K562 (cell line): ENCODE measurements at regions not wholly inside any gene's neighbourhood (a gene's known extent, or its start where the extent isn't known, plus 50 kb on each side); places are given as distances from the start of the nearest gene placed in this dataset.

Experiments
- ATAC-seq: fragments of 200-7000 bp; cut with Tn5 transposase; 3 replicates; pipeline ENCODE4 v1.9.1; 2020; ENCODE audit warnings: moderate library complexity
- BruUV-seq: library from RNA; stranded (reverse); fragments of 400-500 nt; replicated peaks from 2 replicates; lab custom pipeline; 2021; lab: Mats Ljungman, UMichigan
- CTCF ChIA-PET: fragments of 300-600 bp; formaldehyde crosslinking; extraction: SDS; loops from one replicate; lab custom pipeline; 2021; ENCODE audit warnings: low intra/inter-chr PET ratio; lab: Yijun Ruan, JAX
- POLR2A ChIA-PET: fragments of 300-600, 350-650 bp; sonication (Branson Sonifier 250); formaldehyde crosslinking; extraction: SDS; loops from one replicate; lab custom pipeline; 2021; ENCODE audit warnings: antibody characterized with exemption, inconsistent platforms; lab: Yijun Ruan, JAX
- DNase-seq, 4 experiments: peaks; one replicate each; pipeline versions ENCODE4 v3.0.0 to v3.0.0-alpha.2; 2011 to 2018; ENCODE audit warnings: low spot score in 3 of 4, mixed read lengths in 3 of 4; ENCODE audit errors: extremely low read depth in 1 of 4
- FAIRE-seq: peaks from 2 replicates; lab custom pipeline; 2011; peaks lifted over from hg19 to GRCh38; lab: Jason Lieb, UNC
- H2AFZ ChIP-seq: 2 replicates; pipeline ENCODE4 v1.6.0; 2011; ENCODE audit warnings: low read depth, low read length, control low read depth, inconsistent platforms
- H3K27ac ChIP-seq: fragments of 200-600 bp; 3 replicates; pipeline ENCODE4 v1.8.0; 2011; ENCODE audit warnings: low read depth, mild to moderate bottlenecking, control low read depth, inconsistent platforms, low read length, moderate library complexity, mixed read lengths; ENCODE audit errors: extremely low read depth
- H3K27me3 ChIP-seq, 2 experiments: fragments of 300-600 bp in 1 of 2; 2 replicates in 1 of 2; 3 replicates in 1 of 2; pipeline versions ENCODE4 v1.6.0 to v1.8.0; 2011; ENCODE audit warnings: inconsistent platforms in 2 of 2, low read length in 2 of 2, mild to moderate bottlenecking in 1 of 2, mixed read lengths in 1 of 2, moderate library complexity in 1 of 2; ENCODE audit not compliant: control insufficient read depth in 2 of 2, insufficient read depth in 2 of 2
- H3K36me3 ChIP-seq: fragments of 300-600 bp; 3 replicates; pipeline ENCODE4 v1.8.0; 2011; ENCODE audit warnings: mild to moderate bottlenecking, low read length, inconsistent platforms; ENCODE audit not compliant: control insufficient read depth, insufficient read depth
- H3K4me1 ChIP-seq, 2 experiments: fragments of 200-600 bp in 1 of 2; replicated peaks in 1 of 2; 2 replicates in 1 of 2; 3 replicates in 1 of 2; pipeline versions ENCODE4 v1.5.1 to v1.8.0; 2011; ENCODE audit warnings: inconsistent platforms in 2 of 2, low read length in 2 of 2, mild to moderate bottlenecking in 1 of 2, mixed read lengths in 1 of 2, moderate library complexity in 1 of 2; ENCODE audit not compliant: control insufficient read depth in 2 of 2, insufficient read depth in 2 of 2
- H3K4me2 ChIP-seq: 2 replicates; pipeline ENCODE4 v1.6.1; 2011; ENCODE audit warnings: low read length, control low read depth, inconsistent platforms, mixed read lengths; ENCODE audit not compliant: insufficient read depth
- H3K4me3 ChIP-seq: fragments of 200-600 bp; sonication (generic), shearing (Covaris generic); 2 replicates; pipeline ENCODE4 v1.5.1; 2016; ENCODE audit warnings: control low read depth, inconsistent platforms
- H3K79me2 ChIP-seq: fragments of 200-600 bp; 3 replicates; pipeline ENCODE4 v1.8.0; 2011; ENCODE audit warnings: low read length, inconsistent platforms; ENCODE audit not compliant: control insufficient read depth, insufficient read depth
- H3K9ac ChIP-seq, 2 experiments: 2 replicates each; pipeline versions ENCODE4 v1.6.0 to v1.6.1; 2011; ENCODE audit warnings: low read depth in 2 of 2, low read length in 2 of 2, control low read depth in 1 of 2, inconsistent platforms in 1 of 2, mild to moderate bottlenecking in 1 of 2, mixed read lengths in 1 of 2; ENCODE audit not compliant: insufficient read depth in 1 of 2
- H3K9me1 ChIP-seq: one replicate; pipeline ENCODE4 v1.6.0; 2011; ENCODE audit warnings: inconsistent platforms, mild to moderate bottlenecking, low read length, moderate library complexity; ENCODE audit not compliant: control insufficient read depth, insufficient read depth
- H3K9me3 ChIP-seq: replicated peaks from 2 replicates; pipeline ENCODE4 v1.5.1; 2011; ENCODE audit warnings: low read depth, low read length, inconsistent platforms; ENCODE audit not compliant: control insufficient read depth, insufficient read depth
- H4K20me1 ChIP-seq: replicated peaks from 2 replicates; pipeline ENCODE4 v1.6.1; 2011; ENCODE audit warnings: low read length, inconsistent platforms, mixed read lengths; ENCODE audit not compliant: control insufficient read depth, insufficient read depth
- CREB3 ChIP-seq: fragments of 450-650 bp; conservative IDR thresholded peaks from 2 replicates; pipeline ENCODE4 v1.6.1; 2016; ENCODE audit warnings: missing genetic modification characterization, low read depth, mild to moderate bottlenecking, missing compliant biosample characterization, moderate library complexity
- ETV1 ChIP-seq: fragments of 450-650 bp; conservative IDR thresholded peaks from 2 replicates; pipeline ENCODE4 v1.6.1; 2016; ENCODE audit warnings: missing genetic modification characterization, control low read depth, low read depth, missing compliant biosample characterization
- NELFE ChIP-seq: IDR thresholded peaks from 2 replicates; pipeline ENCODE4 v1.6.1; 2011; ENCODE audit warnings: mild to moderate bottlenecking; ENCODE audit not compliant: insufficient read depth, insufficient read length
- PCBP2 ChIP-seq: fragments of 200-400 bp; formaldehyde crosslinking; IDR thresholded peaks from 2 replicates; pipeline ENCODE4 v1.6.1; 2018; ENCODE audit warnings: low read length, low read depth, mild to moderate bottlenecking, moderate library complexity; ENCODE audit not compliant: poor library complexity, severe bottlenecking
- SAFB ChIP-seq: fragments of 200-400 bp; formaldehyde crosslinking; IDR thresholded peaks from 2 replicates; pipeline ENCODE4 v1.6.1; 2017; ENCODE audit warnings: low read depth, low read length, borderline replicate concordance
- SIN3B ChIP-seq: fragments of 450-650 bp; IDR thresholded peaks from 2 replicates; pipeline ENCODE4 v1.6.1; 2017; ENCODE audit warnings: low read depth, mild to moderate bottlenecking, moderate library complexity
- ZBTB7A ChIP-seq: IDR thresholded peaks from 2 replicates; pipeline ENCODE4 v1.6.1; 2011; ENCODE audit warnings: low read depth, mild to moderate bottlenecking, low read length, moderate library complexity, borderline replicate concordance; ENCODE audit not compliant: control insufficient read depth
- ZNF197 ChIP-seq: fragments of 200-800 bp; sonication (Bioruptor generic); IDR thresholded peaks from 2 replicates; pipeline ENCODE4 v1.6.1; 2016; ENCODE audit warnings: low read depth, missing genetic modification characterization, missing compliant biosample characterization
- ZNF354B ChIP-seq: fragments of 250-450 bp; sonication (Bioruptor Pico); IDR thresholded peaks from 2 replicates; pipeline ENCODE4 v1.4.0; 2020
- ZSCAN29 ChIP-seq: fragments of 450-650 bp; IDR thresholded peaks from 2 replicates; pipeline ENCODE4 v1.6.1; 2017
- WGBS: fragments of 100-300 bp; shearing (Covaris generic); methylation state at CpG from one replicate; pipeline ENCODE4 v1.1.6; 2016; ENCODE audit warnings: low coverage, mixed read lengths; ENCODE audit not compliant: insufficient coverage; ENCODE audit errors: missing lambda C conversion rate; 5-methylcytosine and 5-hydroxymethylcytosine counted together
- in situ Hi-C: fragments of 300-500 bp; cut with MboI; formaldehyde crosslinking; loops from 4 replicates; pipeline ENCODE4 v1.15.0; 2018; ENCODE audit warnings: inconsistent platforms, mixed read lengths
- intact Hi-C: fragments of 100-400 bp; cut with micrococcal nuclease; formaldehyde crosslinking; loops from 2 replicates; pipeline ENCODE4 v1.14.2; 2022
- TF ChIP-seq, protein P1 (sequence below): fragments of 250-450 bp; sonication (Bioruptor Pico); IDR thresholded peaks from 2 replicates; pipeline ENCODE4 v1.8.0; 2022; ENCODE audit warnings: moderate library complexity, mild to moderate bottlenecking, inconsistent platforms
- TF ChIP-seq, protein P2 (sequence below), 2 experiments: fragments of 450-650 bp; formaldehyde crosslinking in 1 of 2; IDR thresholded peaks; 2 replicates each; pipeline versions ENCODE4 v1.4.0 to v1.6.1; 2014 to 2020; ENCODE audit warnings: mild to moderate bottlenecking in 2 of 2, borderline replicate concordance in 1 of 2, low read depth in 1 of 2

GRCh38 chr11:69918231-69918937 is 99.2 kb upstream of the FGF3 start:
- in situ Hi-C loops (no loop called here), intact Hi-C loops (loop anchor here (1.0 to 10.0 kb wide), 3 partner anchors 272 to 556 kb away; no protein-coding TSS in a partner anchor)
- Histone ChIP-seq H3K27me3 (peaks cover 8 to 40% of the 10 kb centered on the region in 2 experiments; a peak in 4 of 5 replicates), H3K4me1 (peaks cover 0 to 45% of the 10 kb centered on the region in 2 experiments; a peak in 2 of 5 replicates), H3K79me2 (no peaks in the 10 kb centered on the region), H3K9ac (no peak overlapping the region), H3K9me1 (no peaks in the 10 kb centered on the region), H3K27ac (no peak overlapping the region), H3K4me2 (no peak overlapping the region), H3K36me3 (no peaks in the 10 kb centered on the region), H2AFZ (no peak overlapping the region), H3K9me3 (no peaks in the 10 kb centered on the region), H3K4me3 (no peak overlapping the region), H4K20me1 (peaks cover 12% of the 10 kb centered on the region)
- ChIA-PET POLR2A (interaction anchor here (0.6 to 1.0 kb wide), 2 partner anchors 198 to 265 kb away, joined by 3 read pairs; no protein-coding TSS in a partner anchor), CTCF (interaction anchor here (0.5 to 1.7 kb wide), 5 partner anchors 31 to 552 kb away, joined by 3 to 14 read pairs (median 4); no protein-coding TSS in a partner anchor)
- DNase-seq (no peak), FAIRE-seq (no peak), ATAC-seq (no peak)
- 11% methylated on average over 26 of the region's 38 CpGs for WGBS
- BruUV-seq: no TSS peak
- TF ChIP-seq ZNF197 (CRISPR knock-in tag) (no peak), ETV1 (tag) (no peak), NELFE (no peak), PCBP2 (no peak), ZSCAN29 (no peak), SIN3B (no peak), SAFB (no peak), CREB3 (no peak), ZBTB7A (no peak), ZNF354B (CRISPR knock-in tag) (no peak)
- TF ChIP-seq, protein P1, sequence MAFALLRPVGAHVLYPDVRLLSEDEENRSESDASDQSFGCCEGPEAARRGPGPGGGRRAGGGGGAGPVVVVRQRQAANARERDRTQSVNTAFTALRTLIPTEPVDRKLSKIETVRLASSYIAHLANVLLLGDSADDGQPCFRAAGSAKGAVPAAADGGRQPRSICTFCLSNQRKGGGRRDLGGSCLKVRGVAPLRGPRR (CRISPR knock-in tag): no peak
- TF ChIP-seq, protein P2, sequence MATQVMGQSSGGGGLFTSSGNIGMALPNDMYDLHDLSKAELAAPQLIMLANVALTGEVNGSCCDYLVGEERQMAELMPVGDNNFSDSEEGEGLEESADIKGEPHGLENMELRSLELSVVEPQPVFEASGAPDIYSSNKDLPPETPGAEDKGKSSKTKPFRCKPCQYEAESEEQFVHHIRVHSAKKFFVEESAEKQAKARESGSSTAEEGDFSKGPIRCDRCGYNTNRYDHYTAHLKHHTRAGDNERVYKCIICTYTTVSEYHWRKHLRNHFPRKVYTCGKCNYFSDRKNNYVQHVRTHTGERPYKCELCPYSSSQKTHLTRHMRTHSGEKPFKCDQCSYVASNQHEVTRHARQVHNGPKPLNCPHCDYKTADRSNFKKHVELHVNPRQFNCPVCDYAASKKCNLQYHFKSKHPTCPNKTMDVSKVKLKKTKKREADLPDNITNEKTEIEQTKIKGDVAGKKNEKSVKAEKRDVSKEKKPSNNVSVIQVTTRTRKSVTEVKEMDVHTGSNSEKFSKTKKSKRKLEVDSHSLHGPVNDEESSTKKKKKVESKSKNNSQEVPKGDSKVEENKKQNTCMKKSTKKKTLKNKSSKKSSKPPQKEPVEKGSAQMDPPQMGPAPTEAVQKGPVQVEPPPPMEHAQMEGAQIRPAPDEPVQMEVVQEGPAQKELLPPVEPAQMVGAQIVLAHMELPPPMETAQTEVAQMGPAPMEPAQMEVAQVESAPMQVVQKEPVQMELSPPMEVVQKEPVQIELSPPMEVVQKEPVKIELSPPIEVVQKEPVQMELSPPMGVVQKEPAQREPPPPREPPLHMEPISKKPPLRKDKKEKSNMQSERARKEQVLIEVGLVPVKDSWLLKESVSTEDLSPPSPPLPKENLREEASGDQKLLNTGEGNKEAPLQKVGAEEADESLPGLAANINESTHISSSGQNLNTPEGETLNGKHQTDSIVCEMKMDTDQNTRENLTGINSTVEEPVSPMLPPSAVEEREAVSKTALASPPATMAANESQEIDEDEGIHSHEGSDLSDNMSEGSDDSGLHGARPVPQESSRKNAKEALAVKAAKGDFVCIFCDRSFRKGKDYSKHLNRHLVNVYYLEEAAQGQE (IDR thresholded peaks at IDR 0.05; ENCODE audit: borderline replicate concordance): no peak
- TF ChIP-seq, protein P2 (CRISPR knock-in tag; IDR thresholded peaks at IDR 0.05; ENCODE audit: low read depth): no peak
